ENCODE measurements at regions not wholly inside any gene's neighbourhood (a gene's known extent, or its start where the extent isn't known, plus 50 kb on each side); places are given as distances from the start of the nearest gene placed in this dataset.

- TF ChIP-seq, protein P1, sequence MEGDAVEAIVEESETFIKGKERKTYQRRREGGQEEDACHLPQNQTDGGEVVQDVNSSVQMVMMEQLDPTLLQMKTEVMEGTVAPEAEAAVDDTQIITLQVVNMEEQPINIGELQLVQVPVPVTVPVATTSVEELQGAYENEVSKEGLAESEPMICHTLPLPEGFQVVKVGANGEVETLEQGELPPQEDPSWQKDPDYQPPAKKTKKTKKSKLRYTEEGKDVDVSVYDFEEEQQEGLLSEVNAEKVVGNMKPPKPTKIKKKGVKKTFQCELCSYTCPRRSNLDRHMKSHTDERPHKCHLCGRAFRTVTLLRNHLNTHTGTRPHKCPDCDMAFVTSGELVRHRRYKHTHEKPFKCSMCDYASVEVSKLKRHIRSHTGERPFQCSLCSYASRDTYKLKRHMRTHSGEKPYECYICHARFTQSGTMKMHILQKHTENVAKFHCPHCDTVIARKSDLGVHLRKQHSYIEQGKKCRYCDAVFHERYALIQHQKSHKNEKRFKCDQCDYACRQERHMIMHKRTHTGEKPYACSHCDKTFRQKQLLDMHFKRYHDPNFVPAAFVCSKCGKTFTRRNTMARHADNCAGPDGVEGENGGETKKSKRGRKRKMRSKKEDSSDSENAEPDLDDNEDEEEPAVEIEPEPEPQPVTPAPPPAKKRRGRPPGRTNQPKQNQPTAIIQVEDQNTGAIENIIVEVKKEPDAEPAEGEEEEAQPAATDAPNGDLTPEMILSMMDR (IDR thresholded peaks at IDR 0.05) = no peak
- TF ChIP-seq ZFX (IDR thresholded peaks at IDR 0.05; ENCODE audit: borderline replicate concordance) = no peak
- no peak overlapping the region for H3K27ac ChIP-seq
Measured at GRCh38 chr3:1495466-1495865, 402.6 kb downstream of the CNTN6 start.

DNA sequence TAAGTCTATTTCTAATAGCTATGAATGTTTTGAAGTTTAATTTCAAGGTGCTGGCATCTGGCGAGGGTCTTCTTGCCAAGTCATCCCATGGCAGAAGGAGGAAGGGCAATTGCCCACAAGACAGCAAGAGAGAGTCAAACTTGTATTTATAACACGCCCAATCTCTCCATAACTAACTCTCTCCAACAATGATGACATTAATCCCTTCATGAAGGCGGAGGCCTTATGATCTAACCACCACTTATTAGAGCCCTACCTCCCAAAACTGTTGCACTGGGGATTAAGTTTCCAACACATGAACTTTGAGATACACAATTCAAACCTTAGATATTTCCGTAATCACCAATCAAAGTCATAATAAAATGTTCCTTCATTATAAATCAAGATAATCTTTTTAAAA lies 406.9 kb downstream of the CNTN6 start:
- no peak overlapping the region for H3K27ac ChIP-seq
- TF ChIP-seq, protein P1 (IDR thresholded peaks at IDR 0.05) = no peak
- no peak for TF ChIP-seq ZFX (IDR thresholded peaks at IDR 0.05; ENCODE audit: borderline replicate concordance)

- TF ChIP-seq, protein P1 (IDR thresholded peaks at IDR 0.05) = no peak
- TF ChIP-seq ZFX (IDR thresholded peaks at IDR 0.05; ENCODE audit: borderline replicate concordance) = no peak
- H3K27ac ChIP-seq = peak overlapping the region; percentile 30
Measured at GRCh38 chr3:1501406-1502115, 408.7 kb downstream of the CNTN6 start.

DNA sequence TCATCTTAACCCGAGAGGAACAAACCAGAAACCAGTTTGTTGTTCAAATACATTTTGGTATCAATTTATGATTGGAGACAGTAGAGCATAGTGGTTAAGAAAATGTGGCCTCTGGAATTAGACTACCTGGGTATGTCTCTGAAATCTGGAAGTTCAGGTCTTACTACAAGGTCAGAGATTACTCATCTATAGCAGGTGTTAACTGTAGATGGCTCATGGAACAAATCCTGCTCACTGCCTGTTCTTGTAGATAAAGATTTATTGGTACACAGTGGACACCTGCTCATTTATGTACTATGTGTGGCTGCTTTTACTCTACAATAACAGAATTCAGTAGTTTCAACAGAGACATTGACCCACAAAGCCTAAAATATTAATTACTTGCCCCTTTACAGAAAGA lies 413.3 kb downstream of the CNTN6 start:
- TF ChIP-seq ZFX (IDR thresholded peaks at IDR 0.05; ENCODE audit: borderline replicate concordance) = no peak
- TF ChIP-seq, protein P1 (IDR thresholded peaks at IDR 0.05) = no peak
- H3K27ac ChIP-seq = no peak overlapping the region

GRCh38 chr3:1513662-1514061 lies 420.8 kb downstream of the CNTN6 start:
- TF ChIP-seq, protein P1 (IDR thresholded peaks at IDR 0.05) = no peak
- TF ChIP-seq ZFX (IDR thresholded peaks at IDR 0.05; ENCODE audit: borderline replicate concordance) = no peak
- no peak overlapping the region for H3K27ac ChIP-seq

GRCh38 chr3:1515882-1516281 lies 423.1 kb downstream of the CNTN6 start:
- no peak overlapping the region for H3K27ac ChIP-seq
- TF ChIP-seq, protein P1 (IDR thresholded peaks at IDR 0.05) = no peak
- TF ChIP-seq ZFX (IDR thresholded peaks at IDR 0.05; ENCODE audit: borderline replicate concordance) = no peak

DNA sequence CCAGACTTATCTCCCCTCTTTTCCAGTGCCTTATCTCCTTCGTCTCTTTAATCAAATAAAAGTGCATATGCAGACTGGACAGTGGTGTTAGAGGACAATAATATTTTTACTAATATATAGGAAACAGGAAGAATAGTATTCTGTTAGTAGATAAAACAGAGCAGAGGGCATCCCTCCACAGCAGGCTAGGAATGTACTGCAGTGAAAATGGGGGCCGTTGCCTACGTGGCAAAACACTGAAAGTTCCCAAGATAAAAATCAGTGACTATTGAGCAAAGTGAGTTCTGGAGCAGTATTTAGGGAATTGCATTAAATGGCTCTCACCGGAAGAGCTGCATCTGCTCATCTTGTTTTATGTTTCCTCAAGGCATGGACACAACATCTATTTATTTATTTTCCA lies 435.0 kb downstream of the CNTN6 start:
- H3K27ac ChIP-seq = no peak overlapping the region
- TF ChIP-seq ZFX (IDR thresholded peaks at IDR 0.05; ENCODE audit: borderline replicate concordance) = no peak
- TF ChIP-seq, protein P1 (IDR thresholded peaks at IDR 0.05) = no peak

Data from 22Rv1 (cell line).